Heart left ventricle (tissue), 16 donors: ENCODE measurements at regions not wholly inside any gene's neighbourhood (a gene's known extent, or its start where the extent isn't known, plus 50 kb on each side); places are given as distances from the start of the nearest gene placed in this dataset.

Source experiments
- ATAC-seq, 4 donors: fragments of 200-7000 bp; cut with Tn5 transposase; one replicate each; pipeline ENCODE4 v1.9.1; 2020 to 2022; ENCODE audit warnings: moderate library complexity in 4 of 4, mild to moderate bottlenecking in 3 of 4, moderate number of reproducible peaks in 1 of 4
- DNase-seq, 5 donors: peaks; one replicate each; pipeline ENCODE4 v3.0.0-alpha.2; 2020
- H3K27ac ChIP-seq, 12 donors: fragments of 200-600 bp; sonication (generic) in 4 of 12; one replicate each; pipeline versions ENCODE4 v1.5.0 to v1.8.0; 2016 to 2022; ENCODE audit warnings: mild to moderate bottlenecking in 2 of 12
- H3K27me3 ChIP-seq, 9 donors: fragments of 200-600 bp; sonication (generic) in 2 of 9; one replicate each; pipeline versions ENCODE4 v1.5.1 to v1.8.0; 2016 to 2022; ENCODE audit warnings: mild to moderate bottlenecking in 3 of 9
- H3K36me3 ChIP-seq, 9 donors: fragments of 200-600 bp; sonication (generic) in 2 of 9; one replicate each; pipeline versions ENCODE4 v1.5.0 to v1.8.0; 2018 to 2022; ENCODE audit warnings: mild to moderate bottlenecking in 2 of 9
- H3K4me1 ChIP-seq, 12 donors: fragments of 200-600 bp; sonication (generic) in 4 of 12; one replicate each; pipeline versions ENCODE4 v1.5.0 to v1.8.0; 2016 to 2022; ENCODE audit warnings: mild to moderate bottlenecking in 3 of 12
- H3K4me3 ChIP-seq, 12 donors: fragments of 200-600 bp; sonication (generic) in 4 of 12; one replicate each; pipeline versions ENCODE4 v1.5.0 to v1.8.0; 2017 to 2022; ENCODE audit warnings: mild to moderate bottlenecking in 9 of 12, moderate library complexity in 4 of 12
- H3K9me3 ChIP-seq, 12 donors: fragments of 200-600 bp; sonication (generic) in 4 of 12; one replicate each; pipeline versions ENCODE4 v1.5.0 to v1.8.0; 2016 to 2022; ENCODE audit warnings: mild to moderate bottlenecking in 1 of 12
- CTCF ChIP-seq, 12 donors: fragments of 200-600 bp; sonication (generic) in 4 of 12; IDR thresholded peaks; one replicate each; pipeline versions ENCODE4 v1.5.0 to v1.8.0; 2018 to 2022; ENCODE audit warnings: antibody characterized with exemption in 12 of 12, mild to moderate bottlenecking in 5 of 12
- POLR2A ChIP-seq, 2 donors: fragments of 450-650 bp; IDR thresholded peaks; one replicate each; pipeline ENCODE4 v1.6.1; 2017; ENCODE audit warnings: antibody characterized with exemption in 2 of 2, mild to moderate bottlenecking in 2 of 2, moderate library complexity in 2 of 2
- WGBS, 4 donors: extraction: QIAGEN DNeasy Blood & Tissue Kit in 2 of 4; methylation state at CpG; one replicate each; pipeline versions ENCODE4 v1.1.5 to v1.1.7; 2013 to 2018; 5-methylcytosine and 5-hydroxymethylcytosine counted together
- intact Hi-C, 10 donors: fragments of 100-400 bp; cut with DNase I; formaldehyde crosslinking; loops; one replicate each; pipeline versions ENCODE4 v1.11.1 to v1.14.2; 2022
- donor health status: ischemic (EF 13 %, LVEDD 7.1; RV severe dilation, severe dysfunction).
- donor health status: healthy with polysubstance abuse.
- donor health status: DM: no; HTN: yes; CAD: no.
- donor health status: DM: no; HTN: no; CAD: no.
- donor health status: ischemic (EF 25% LVEDD 6.9; RV normal size, moderate dysfunction).
- donor health status: ischemic (EF 25% LVEDD 5.7; RV mildly dilated, moderate dysfunction).
- donor health status: healthy.
- donor health status: DM: yes; HTN: yes; CAD: no.
- donor health status: ischemic (EF 35%, LVEDD 5.7; RV mildly dilated, moderate dysfunction).
- donor health status: nonischemic (EF 11% LVEDD 7.7; RV severe dilation, severe dysfunction).
- donor health status: DM: yes; HTN: yes; CAD: no.
- donor health status: PGD.
- donor health status: ischemic (EF 29% LVEDD 5.4; RV normal size, mild dysfunction).
- donor health status: nonischemic (EF 23%, LVEDD 6.1; RV moderate dilation, normal function).

DNA sequence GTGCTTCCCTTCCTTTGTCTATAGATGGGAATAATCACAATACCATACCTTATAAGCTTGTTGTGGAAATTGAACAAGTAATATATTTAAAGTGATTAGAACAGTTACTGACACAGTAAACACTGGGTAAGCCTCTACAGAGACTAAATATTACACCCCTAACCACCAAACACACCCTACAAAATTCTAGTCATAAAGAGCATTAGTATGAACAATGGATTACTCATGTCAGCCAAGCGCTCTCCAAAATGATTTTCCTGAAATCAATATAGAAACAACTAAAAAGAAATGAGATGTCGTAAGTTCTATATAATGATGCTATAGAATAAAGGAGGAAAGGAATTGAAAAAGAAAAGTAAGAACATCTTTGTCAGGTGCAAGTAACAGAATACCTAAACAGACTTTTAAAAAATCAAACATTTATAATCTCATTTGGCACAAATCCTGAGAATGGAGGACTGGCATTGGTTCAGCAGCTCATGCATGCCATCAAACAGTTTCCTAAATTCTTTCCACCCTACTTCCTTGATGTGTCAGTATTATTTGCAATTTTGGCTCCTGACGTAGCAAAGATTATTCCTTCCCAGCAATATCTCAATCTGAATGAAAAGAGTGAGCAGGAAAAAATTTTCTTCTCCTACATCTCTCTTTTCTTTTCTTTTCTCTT lies 118.0 kb downstream of the SINHCAF start:
- no peak for TF ChIP-seq CTCF (IDR thresholded peaks at IDR 0.05)
- TF ChIP-seq POLR2A (IDR thresholded peaks at IDR 0.05), result no peak
- H3K4me1 ChIP-seq, result peaks cover 0 to 11% (median 0%) of the 10 kb centered on the region in 12 donors
- H3K4me3 ChIP-seq, result no peak overlapping the region
- no peak for ATAC-seq
- no peaks in the 10 kb centered on the region for H3K9me3 ChIP-seq
- intact Hi-C loops, result no loop called here
- no peaks in the 10 kb centered on the region for H3K36me3 ChIP-seq
- WGBS, 4 donors, result 82 to 89% (median 86%) methylated on average over 3 of the region's 3 CpGs
- H3K27me3 ChIP-seq, result no peaks in the 10 kb centered on the region
- H3K27ac ChIP-seq, result no peak overlapping the region
- DNase-seq, result no peak

GRCh38 chr12:31210104-31210503 lies 115.8 kb downstream of the SINHCAF start:
- Histone ChIP-seq H3K4me1 (peaks cover 0 to 5% (median 0%) of the 10 kb centered on the region in 12 donors), H3K9me3 (no peaks in the 10 kb centered on the region), H3K4me3 (no peak overlapping the region), H3K36me3 (no peaks in the 10 kb centered on the region), H3K27ac (no peak overlapping the region), H3K27me3 (no peaks in the 10 kb centered on the region)
- intact Hi-C loops, result no loop called here
- ATAC-seq (no peak), DNase-seq (no peak)
- TF ChIP-seq POLR2A (IDR thresholded peaks at IDR 0.05), result no peak
- TF ChIP-seq CTCF (IDR thresholded peaks at IDR 0.05), result no peak
- 67 to 89% (median 79%) methylated on average over 3 of the region's 3 CpGs for WGBS, 4 donors

- WGBS, 4 donors, result 81 to 96% (median 93%) methylated on average over 1 of the region's 1 CpG
- DNase-seq (no peak), ATAC-seq (no peak)
- no peaks in the 10 kb centered on the region for H3K9me3 ChIP-seq
- H3K4me1 ChIP-seq, result peaks cover 0 to 2% (median 0%) of the 10 kb centered on the region in 12 donors
- intact Hi-C loops, result no loop called here
- no peak for TF ChIP-seq POLR2A (IDR thresholded peaks at IDR 0.05)
- no peak for TF ChIP-seq CTCF (IDR thresholded peaks at IDR 0.05)
- no peak overlapping the region for H3K27ac ChIP-seq
- no peak overlapping the region for H3K4me3 ChIP-seq
- no peaks in the 10 kb centered on the region for H3K36me3 ChIP-seq
- H3K27me3 ChIP-seq, result no peaks in the 10 kb centered on the region
Measured at GRCh38 chr12:31210541-31210940, 115.4 kb downstream of the SINHCAF start.

- Histone ChIP-seq H3K9me3 (no peaks in the 10 kb centered on the region), H3K4me1 (peaks cover 0 to 6% (median 0%) of the 10 kb centered on the region in 12 donors), H3K27me3 (no peaks in the 10 kb centered on the region), H3K4me3 (no peak overlapping the region), H3K27ac (no peak overlapping the region), H3K36me3 (no peaks in the 10 kb centered on the region)
- WGBS, 4 donors, result 84 to 89% (median 86%) methylated on average over 7 of the region's 7 CpGs
- DNase-seq (no peak), ATAC-seq (no peak)
- intact Hi-C loops, result no loop called here
- TF ChIP-seq POLR2A (IDR thresholded peaks at IDR 0.05) (no peak), CTCF (IDR thresholded peaks at IDR 0.05) (no peak)
Measured at GRCh38 chr12:31214626-31215517, 111.1 kb downstream of the SINHCAF start.
